Suppressor macrophage treated with lipopolysaccharide for 1 hour (primary cell): ENCODE measurements at regions not wholly inside any gene's neighbourhood (a gene's known extent, or its start where the extent isn't known, plus 50 kb on each side); places are given as distances from the start of the nearest gene placed in this dataset.
"Not testable (repeated sequence)": the region's sequence is repeated elsewhere in the genome, so short reads cannot be mapped to it uniquely, and the experiment has no call there.

ENCODE experiments used
- DNase-seq, 3 donors: peaks; one replicate each; pipeline ENCODE4 v3.0.0-alpha.2; 2020 to 2022

DNA sequence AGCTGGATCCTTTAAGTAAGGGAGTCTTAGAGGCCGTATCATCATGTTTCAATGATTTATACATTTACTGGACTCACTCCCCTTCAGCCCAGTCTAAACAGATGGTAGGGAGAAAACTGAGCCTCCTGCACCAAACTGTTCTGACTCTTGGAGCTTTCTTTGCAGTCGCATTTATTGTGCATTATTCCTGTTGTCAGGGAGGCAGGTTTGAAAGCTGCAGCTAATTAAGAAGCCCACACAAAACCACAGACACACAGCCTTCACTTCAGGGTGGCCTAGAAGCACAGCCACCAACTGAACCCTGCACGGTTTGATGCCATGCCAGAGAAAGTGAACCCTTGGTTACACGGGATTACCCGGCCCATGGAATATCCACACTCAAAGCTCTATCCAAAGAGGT is 911.0 kb downstream of the UQCRFS1 start:
- DNase-seq: no peak

DNA sequence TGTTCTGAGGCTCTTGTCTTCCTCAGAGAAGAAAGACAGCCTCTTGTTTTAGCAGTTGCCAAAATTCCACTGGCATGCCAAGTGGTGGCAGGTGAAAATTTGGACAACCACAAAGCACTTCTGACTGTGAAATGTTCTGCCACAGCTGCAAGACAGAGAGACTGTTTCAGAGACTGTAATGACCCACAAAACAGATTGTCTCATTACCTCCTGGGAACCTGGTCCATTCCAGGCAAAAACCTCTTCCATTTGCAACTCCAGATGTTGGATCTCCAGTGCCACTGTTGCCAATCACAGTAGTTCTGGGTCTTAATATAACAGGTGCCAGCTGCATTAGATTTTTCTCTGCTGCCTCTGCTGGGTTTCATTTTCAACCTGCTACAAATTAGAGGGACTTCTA is 911.5 kb downstream of the UQCRFS1 start:
- DNase-seq: no peak

DNA sequence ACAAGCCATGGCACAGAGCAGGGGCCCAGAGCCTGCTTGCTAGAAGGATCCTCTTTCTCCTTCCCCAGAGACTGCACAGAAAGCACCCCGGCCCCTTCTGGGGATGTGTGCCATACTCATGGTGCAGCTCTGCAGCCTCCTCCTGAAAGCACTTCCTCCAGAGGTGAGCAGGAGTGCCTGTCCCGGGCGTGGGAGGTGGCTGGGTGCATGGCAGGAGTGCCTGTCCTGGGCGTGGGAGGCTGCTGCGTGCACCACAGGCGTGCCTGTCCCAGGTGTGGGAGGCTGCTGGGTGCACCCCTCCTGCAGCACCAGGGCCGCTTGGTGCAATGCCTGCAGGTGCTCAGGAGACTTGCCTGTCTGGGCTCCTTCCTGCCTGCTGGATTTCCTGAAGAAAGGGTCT is 913.3 kb downstream of the UQCRFS1 start:
- DNase-seq: no peak

DNA sequence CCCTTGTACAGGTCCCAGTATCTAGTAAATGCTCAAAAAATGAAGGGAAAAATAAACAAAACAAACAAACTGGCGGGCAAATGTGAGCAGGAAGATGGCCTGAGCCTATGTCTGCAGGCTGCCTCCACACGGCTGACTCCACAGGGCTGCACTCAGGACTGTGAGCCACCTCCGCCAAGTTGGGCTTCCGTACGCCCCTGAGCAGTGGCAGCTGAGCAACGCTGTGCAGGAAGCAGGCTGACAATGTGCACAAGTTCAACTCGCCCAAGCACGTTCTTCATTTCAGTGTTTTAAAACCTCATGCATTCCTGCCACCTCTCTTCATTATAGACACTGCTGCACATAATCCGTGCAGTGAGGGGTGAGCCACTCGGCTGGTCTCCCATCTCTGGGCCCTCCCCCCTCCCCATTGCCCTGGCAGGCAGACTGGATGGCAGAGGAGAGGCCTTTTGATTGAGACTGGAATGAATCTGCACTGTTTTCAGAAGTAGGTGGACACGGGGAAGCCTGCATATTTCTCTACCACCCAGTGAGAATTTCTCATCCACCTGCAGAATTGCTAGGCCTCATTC is 915.3 kb downstream of the UQCRFS1 start:
- DNase-seq: no peak

DNA sequence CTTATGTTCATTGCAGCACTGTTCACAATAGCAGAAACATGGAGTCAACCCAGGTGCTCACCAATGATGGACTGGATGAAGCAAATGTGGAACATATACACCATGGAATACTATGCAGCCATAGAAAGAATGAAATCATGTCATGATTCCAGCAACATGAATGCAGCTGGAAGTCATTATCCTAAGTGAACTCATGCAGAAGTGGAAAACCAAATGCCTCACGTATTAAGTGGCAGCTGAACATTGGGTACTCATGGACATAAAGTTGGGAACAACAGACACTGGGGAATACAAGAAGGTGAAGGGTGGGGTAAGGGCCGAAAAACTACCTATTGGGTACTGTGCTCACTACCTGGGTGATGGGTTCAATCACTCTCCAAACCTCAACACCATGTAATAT is 915.9 kb downstream of the UQCRFS1 start:
- no peak for DNase-seq

DNA sequence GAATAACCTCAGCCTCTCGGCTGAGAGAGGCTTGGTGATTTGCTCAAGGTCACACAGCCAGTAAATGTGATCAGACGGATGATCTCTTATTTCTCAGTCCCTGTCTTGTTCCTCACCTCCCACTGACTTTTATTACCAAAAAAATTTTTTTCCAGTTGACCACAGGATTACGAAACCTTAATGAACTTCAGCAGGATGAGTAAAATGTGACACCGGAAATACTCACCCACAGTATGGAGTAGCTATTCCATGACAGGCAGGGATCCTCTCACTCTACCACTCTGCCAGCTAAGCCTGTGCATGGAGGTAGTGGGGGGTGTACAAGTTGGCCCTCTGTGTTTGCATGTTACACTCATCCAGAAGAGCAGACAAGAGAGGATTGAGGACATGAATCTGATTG is 916.4 kb downstream of the UQCRFS1 start:
- DNase-seq: peak in 1 of 3 donors; percentile 19

DNA sequence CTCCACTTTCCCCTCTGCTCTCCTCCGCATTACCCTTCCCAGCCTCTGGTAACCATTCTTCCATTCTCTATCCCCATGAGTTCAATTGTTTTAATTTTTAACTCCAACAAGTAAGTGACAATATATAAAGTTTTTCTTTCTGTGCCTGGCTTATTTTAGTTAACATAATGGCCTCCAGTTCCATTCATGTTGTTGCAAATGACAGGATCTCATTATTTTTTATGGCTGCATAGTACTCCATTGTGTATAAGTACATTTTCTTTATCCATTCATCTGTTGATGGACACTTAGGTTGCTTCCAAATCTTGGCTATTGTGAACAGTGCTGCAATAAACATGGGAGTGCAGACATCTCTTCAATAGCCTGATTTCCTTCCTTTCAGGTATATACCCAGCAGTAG is 918.0 kb downstream of the UQCRFS1 start:
- DNase-seq: not testable (repeated sequence)

DNA sequence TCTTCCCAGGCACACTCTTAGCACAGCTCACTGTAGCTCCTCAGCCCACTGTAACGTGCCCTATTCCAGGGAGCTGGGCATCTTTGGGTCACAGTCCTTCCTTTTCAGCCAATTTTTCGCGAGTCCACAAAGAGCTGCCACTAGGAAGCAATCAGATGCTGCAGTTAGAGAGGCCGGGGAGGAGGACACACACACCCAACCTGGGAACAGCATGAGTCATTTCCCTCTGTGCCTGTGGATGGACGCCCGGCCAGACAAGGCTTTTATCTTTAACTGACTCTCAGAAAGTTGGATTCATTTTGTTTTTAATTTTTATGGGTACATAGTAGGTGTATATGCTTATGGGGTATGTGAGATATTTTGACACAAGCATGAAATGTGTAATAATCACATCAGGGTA is 918.6 kb downstream of the UQCRFS1 start:
- no peak for DNase-seq

DNA sequence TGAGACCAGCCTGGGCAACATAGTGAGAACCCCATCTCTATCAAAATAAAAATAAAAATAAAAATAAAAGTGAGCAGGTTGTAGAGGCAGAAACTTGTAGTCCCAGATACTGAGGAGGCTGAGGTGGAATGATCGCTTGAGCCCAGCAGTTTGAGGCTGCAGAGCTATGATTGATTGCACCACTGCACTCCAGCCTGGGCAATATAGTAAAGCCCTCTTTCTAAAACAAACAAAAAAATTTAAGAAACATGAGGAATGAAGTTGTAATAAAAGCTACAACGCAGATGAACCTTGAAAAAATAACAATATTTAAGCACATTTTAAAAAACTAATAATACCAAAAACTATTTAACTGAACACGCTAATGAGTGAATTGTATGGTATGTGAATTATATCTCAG is 919.3 kb downstream of the UQCRFS1 start:
- DNase-seq: no peak

DNA sequence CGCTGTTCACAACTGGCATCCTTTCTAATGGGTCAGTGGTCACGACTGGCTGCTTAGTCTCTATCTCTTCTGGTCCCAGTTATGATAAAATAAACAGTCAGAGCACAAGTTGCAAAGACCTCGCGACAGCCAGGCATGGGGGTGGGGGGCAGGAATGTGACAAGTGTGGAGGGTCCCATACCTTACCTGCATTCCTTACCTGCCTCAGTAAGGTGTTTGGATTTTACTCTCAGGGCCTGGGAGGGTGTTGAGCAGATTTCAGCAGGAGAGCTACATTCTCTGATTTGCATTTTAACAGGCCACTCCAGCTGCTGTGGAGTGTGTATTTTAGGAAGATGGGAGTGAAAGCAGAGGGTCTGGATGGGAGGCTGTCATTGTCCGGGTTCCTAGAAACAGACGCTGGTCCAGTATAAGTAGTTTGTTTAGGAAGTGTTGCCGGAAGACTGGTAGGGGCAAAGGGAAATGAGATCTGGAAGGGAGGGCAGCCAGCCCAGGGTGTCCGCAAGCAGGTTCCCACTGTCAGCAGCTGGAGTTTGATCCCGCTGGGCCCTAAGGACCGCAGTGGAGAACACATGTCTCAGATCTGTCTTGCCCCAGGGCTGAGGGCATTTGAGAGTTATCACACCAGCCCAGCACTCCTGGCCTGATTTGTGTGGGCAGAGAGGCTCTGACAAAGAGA is 920.0 kb downstream of the UQCRFS1 start:
- DNase-seq: no peak

DNA sequence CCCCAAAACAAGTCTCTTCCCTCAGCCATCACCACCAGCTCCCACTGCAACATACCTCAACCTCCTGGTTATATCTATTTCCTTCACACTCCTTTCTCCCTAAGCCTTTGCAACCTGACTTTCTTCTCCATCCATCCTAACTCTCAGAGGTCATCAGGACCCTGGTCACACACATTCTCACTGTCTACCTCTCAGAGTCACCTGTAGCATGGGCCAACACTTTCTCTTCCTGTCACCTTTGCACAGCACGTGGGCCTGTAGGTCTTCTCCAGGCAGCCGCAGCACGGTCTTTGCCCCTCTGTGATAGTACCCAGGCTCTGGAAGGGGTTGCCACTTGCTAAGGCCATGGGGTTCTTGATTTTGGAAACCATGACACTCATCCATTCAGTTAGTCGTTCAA is 921.1 kb downstream of the UQCRFS1 start:
- no peak for DNase-seq

DNA sequence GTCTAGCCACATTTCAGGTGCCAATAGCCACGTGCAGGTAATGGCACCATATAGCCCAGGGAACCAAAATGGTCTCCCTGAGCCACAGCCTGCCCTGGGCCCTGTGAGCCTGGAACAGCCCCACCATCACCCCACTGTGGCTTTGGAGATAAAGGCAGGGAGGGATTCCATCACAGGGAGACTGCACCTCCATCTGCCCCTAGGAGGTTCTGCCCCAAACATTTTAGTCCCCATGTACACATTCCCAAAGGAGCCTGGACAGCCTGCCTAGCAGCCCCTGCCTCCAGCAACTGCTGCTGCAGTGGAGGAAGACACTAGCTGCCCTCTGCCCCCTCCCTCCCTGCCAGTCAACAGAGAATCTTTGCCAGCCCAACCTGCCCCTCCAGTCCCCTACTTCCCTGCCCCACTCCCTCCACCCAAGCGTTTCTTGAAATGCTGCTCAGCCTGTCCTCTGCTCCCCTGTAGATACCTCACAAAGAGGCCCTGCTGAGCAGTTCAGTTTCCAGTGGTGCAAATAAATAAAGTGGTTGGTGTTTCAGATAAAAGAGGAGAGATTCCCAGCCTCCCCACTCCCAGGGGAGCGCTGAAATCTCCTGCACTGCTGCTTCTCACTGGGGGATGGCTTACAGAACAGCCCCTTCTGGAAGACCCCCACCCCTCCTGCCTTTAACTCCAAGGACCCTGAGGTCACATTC is 921.8 kb downstream of the UQCRFS1 start:
- DNase-seq: no peak

DNA sequence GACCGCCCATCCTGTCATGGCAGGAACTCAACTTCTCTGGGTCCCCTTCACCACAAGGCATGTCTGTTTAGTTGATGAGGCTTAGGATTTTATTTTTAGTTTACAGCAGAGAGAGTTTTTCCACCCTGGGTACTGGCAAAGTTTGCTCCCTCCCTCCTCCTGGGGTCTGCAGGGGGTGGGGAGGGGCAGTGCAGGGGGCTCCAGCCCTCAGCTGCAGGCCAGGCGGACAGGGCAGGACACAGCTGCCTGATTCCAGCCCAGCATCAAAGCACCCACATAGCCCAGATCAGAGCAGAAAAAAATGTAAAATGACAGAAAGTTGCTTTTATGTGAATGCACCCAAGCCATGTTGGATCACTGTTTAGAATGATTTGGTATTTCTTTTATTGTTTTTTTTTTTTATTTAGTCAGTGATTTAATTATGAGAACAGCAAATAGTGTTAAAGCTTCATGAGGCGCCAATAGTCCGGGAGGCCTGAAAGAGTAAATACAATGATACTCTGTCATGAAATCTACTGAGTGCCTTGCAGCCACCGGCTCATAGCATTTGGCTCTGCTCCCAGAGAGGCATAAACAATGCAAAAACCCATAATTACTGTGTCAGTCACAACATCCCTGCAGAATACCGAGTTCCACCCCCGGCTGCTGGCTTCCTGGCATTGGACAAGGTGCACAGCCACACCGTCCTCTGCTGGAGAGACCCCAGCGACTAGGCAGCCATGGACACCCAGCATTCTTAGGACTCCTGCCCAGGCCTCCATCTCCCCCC is 923.5 kb downstream of the UQCRFS1 start:
- no peak for DNase-seq

DNA sequence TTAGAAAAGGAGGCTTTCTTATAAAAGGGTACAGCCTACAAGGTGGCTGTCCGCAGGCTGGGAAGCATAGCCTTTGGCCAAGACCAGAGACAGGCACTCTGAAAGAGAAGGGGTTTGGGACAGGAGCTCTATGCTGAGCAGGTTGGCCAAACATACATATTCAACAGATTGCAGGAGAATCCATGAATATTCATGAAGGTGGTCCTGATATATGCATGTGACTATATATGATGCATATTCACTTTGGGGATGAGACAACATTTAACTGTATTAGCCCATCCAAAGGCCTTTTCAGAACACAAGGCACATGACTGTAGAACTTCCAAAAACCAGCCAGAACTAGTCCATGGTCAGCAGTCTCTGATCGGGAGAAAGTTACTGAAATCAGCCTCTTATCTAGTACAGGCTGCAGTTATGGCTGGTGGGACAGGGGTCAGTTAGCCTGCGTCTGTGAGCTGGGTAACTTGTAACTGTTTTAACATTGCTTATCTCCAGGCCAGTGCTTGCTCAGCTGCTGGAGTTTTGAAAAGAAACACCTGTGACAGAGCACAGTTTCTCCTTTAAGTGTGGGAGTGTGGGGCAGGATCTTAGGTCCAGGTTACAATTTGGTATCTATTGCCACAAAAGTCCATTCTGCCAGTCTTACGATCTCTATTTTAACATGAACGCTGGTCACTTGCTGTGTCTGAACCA is 924.2 kb downstream of the UQCRFS1 start:
- no peak for DNase-seq

DNA sequence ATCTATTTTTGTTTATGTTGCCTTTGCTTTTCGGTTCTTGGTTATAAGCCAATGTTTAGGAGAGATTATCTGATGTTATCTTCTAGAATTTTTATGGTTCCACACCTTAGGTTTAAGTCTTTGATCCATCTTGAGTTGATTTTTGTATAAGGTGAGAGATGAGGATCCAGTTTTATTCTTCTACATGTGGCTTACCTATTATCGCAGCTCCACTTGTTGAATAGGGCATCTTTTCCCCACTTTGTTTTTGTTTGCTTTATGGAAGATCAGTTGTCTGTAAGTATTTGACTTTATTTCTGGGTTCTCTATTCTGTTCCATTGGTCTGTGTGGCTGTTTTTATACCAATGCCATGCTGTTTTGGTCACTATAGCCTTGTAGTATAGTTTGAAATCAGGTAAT is 927.0 kb downstream of the UQCRFS1 start:
- no peak for DNase-seq

DNA sequence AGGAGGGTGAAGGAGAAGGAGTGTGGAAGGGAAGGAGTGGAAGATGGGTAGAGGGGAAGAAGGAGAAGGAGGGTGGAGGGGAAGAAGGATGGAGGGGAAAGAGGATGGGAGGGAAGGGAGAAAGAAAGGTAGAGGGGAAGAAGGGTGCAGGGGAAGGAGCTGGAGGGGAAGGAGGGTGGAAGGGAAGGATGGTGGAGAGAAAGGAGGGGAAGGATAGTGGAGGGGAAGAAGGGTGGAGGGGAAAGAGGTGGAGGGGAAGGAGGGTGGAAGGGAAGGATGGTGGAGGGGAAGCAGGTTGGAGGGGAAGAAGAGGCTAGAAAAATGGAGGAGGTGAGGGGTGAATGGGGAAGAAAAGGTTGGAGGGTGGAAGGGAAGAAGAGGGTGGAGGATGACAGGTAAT is 927.9 kb downstream of the UQCRFS1 start:
- DNase-seq: no peak

DNA sequence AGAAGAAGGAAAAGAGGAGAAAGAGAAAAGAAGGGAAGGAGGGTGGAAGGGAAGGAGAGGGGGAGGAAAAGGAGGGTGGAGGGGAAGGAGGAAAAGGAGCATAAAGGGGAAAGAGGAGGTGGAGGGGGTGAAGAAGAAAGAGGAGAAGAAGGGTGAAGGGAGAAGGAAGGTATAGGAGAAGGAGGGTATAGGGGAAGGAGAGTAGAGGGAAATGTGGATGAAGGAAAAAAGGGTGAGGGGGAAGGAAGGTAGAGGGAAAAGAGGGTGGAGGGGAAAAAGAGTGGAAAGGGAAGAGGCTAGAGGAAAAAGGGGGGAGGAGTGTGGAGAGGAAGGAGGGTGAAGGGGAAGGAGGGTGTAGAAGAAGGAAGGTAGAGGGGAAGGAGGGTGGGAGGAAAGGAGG is 928.6 kb downstream of the UQCRFS1 start:
- no peak for DNase-seq

DNA sequence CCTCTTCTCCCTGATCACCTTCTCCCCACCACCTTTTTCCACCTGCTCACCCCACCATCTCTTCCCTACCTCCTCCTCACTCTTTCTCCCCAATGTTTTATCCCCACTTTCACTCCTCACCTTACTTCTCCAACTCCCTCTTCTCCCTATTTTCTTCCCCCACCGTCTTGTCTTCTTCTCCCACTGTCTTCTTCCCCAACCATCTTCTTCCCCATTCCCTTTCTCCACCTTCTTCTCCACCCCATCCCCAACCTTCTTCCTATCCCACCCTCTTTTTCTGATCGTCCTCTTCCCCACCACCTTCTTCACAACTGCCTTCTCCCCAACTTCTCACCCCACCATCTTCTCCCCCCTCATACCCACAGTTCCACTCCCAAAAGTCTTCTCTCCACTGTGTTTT is 929.4 kb downstream of the UQCRFS1 start:
- DNase-seq: no peak

DNA sequence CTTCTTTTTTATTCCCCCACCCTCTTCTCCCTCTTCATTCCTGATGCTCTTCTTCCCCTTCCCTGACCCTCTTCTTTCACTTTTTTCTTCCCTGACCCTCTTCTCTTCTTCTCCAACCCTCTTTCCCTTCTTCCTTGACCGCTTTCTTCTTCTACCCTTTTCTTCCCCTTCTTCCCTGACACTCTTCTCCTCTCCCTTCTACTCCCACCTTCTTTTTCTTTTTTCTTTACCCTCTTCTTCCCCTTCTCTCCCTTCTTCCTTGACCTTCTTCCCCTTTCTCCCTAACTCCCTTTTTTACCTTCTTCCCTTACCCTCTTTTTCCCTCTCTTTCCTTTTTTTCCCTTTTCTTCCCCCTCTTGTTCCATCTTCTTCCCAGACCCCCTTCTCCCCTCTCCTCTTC is 931.3 kb downstream of the UQCRFS1 start:
- no peak for DNase-seq

DNA sequence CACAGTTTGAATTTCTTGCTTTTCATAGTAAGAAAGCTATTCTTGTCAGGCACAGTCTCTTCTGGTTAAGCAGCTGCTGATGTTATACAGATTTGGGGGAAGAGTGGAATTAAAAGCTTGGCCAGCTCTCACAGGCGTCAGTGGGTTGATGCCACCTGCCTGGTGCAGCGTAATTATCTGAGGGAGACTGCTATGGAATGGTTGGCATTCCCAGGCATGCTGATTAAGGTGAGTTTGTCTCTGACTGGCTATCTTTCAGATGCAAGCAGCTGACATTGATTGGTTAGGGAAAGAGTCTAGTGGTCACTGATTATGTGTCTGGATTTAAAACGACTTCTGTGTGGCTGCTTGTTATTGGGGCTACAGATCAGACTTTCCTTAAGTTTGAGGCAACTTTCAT is 948.4 kb downstream of the UQCRFS1 start:
- DNase-seq: no peak

DNA sequence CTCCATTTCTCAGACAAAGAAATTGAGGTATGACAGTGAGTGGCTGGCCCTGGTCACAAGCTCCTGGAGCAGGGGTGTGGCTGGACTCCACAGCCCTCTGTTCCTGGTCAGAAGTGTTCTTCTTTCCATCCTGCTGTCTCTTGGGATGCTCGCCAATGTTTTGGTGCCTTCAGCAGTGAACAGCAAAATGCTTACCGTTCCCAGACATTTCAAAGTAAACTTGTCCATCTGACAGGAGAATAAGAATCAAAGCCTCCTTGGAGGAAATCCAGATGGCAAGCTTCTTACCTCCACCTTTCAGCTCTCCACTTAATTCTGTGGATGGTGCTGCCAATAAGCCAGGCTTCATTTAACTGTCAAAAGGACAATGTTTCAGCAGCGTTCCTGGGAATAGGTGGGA is 954.1 kb downstream of the UQCRFS1 start:
- no peak for DNase-seq

DNA sequence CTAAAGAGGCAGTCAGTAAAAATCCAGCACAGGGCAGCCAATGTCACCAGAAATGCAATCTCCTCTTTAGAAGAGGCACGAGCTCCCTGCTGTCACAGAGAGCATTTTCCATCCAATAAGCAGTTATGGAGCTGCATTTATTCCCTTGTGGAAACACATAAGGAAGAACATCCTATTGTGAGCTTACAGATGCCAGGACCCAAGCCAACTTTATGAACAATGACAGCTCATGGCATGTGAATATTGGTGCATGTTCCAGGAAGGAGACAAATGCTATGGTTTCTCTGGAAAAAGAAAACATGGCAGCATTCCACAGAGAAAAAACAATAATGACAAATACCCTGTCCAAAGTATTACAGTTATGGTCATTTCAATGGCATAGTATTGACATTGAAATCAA is 955.6 kb downstream of the UQCRFS1 start:
- no peak for DNase-seq

DNA sequence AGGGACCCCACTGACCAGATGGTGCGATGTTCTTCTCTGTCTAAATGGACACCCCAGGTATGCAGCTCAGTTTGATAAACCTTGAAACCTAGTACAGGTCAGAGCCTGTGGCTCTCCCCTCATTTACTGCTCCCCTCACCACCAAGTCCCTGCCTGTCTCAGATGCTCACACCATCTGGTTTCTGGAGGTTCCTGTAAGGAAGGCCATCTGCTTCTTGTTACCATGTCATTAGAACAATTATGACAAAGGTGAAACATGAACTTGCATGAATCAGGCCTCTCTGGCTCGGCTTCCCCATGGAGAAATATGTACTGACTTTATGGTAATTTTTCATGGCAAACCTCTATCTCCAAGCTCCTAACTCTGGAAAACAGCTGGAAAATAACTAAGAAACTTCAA is 965.7 kb downstream of the UQCRFS1 start:
- no peak for DNase-seq
